Activated T-helper 1 cell treated with anti-CD3 and anti-CD28 coated beads, Interleukin-12 subunit alpha, Interleukin-12 subunit beta, Interleukin-2, Interleukin-4 antibody, amounts not matched to agents 30 ng/mL and 10 ng/mL and 1 ng/mL, durations not matched to agents 14 hours and 24 hours and 36 hours (primary cell): ENCODE measurements at regions not wholly inside any gene's neighbourhood (a gene's known extent, or its start where the extent isn't known, plus 50 kb on each side); places are given as distances from the start of the nearest gene placed in this dataset.
"Not testable (repeated sequence)": the region's sequence is repeated elsewhere in the genome, so short reads cannot be mapped to it uniquely, and the experiment has no call there.

Experiments used
- DNase-seq: peaks from one replicate; pipeline ENCODE4 v3.0.0; 2021; ENCODE audit warnings: low spot score
- H3K27ac Mint-ChIP-seq: one replicate; pipeline ENCODE4 v1.8.0; 2021; ENCODE audit warnings: mild to moderate bottlenecking, mixed read lengths
- H3K27me3 Mint-ChIP-seq: one replicate; pipeline ENCODE4 v1.8.0; 2022; ENCODE audit warnings: mild to moderate bottlenecking, moderate library complexity, mixed read lengths; ENCODE audit not compliant: insufficient read depth
- H3K36me3 Mint-ChIP-seq: one replicate; pipeline ENCODE4 v1.8.0; 2021; ENCODE audit warnings: low read depth, mixed read lengths
- H3K4me1 Mint-ChIP-seq: one replicate; pipeline ENCODE4 v1.8.0; 2021; ENCODE audit warnings: low read depth, mixed read lengths
- H3K4me3 Mint-ChIP-seq: one replicate; pipeline ENCODE4 v1.8.0; 2021; ENCODE audit warnings: mild to moderate bottlenecking, moderate library complexity, mixed read lengths
- H3K9me3 Mint-ChIP-seq: one replicate; pipeline ENCODE4 v1.8.0; 2021; ENCODE audit warnings: mixed read lengths
- intact Hi-C: fragments of 100-400 bp; cut with micrococcal nuclease; formaldehyde crosslinking; loops from one replicate; pipeline ENCODE4 v1.15.1; 2024

DNA sequence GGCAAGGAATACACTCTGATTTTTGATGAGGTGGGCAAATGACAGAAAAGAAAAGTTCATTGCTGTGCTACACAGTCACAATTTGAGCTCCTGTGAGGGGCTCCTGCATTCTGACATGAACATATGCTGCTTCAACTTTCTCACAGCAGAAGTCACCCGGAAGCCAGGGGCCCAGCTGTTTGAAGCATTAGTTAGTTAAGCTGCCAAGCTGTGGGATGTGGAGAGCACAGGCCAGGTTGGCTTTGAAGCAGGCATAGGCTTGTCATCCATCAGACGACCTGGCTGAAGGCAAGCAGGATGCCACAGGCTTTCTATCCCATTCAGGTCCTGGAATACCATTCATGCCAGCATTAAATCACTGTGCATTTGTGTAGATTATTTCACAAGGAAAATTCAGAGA, 63.1 kb downstream of the MTNR1B start:
- Mint-ChIP-seq H3K4me1 (no peaks in the 10 kb centered on the region), H3K27me3 (no peaks in the 10 kb centered on the region), H3K27ac (no peak overlapping the region), H3K36me3 (no peaks in the 10 kb centered on the region), H3K9me3 (no peaks in the 10 kb centered on the region), H3K4me3 (no peak overlapping the region)
- intact Hi-C loops = no loop called here
- DNase-seq = no peak

DNA sequence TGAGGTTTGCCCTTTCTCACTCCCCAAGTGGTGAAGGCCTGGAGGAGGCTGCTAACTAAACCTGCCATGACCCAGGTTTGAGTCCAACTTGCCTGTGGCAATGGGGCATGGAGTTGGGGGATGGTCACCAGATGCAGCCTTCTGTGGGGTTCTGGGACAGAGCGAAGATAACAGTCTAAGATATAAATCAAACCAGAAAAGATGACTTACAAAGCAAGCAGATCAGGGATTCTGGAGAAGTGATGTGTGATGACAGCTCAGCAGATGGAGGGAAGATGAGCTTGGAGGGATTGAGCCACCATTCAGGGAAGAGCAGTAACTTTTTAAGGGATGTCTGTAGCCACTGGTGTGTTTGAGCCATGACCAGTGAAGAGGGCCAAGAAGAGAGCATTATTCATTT, 63.6 kb downstream of the MTNR1B start:
- H3K27ac Mint-ChIP-seq = no peak overlapping the region
- intact Hi-C loops = no loop called here

DNA sequence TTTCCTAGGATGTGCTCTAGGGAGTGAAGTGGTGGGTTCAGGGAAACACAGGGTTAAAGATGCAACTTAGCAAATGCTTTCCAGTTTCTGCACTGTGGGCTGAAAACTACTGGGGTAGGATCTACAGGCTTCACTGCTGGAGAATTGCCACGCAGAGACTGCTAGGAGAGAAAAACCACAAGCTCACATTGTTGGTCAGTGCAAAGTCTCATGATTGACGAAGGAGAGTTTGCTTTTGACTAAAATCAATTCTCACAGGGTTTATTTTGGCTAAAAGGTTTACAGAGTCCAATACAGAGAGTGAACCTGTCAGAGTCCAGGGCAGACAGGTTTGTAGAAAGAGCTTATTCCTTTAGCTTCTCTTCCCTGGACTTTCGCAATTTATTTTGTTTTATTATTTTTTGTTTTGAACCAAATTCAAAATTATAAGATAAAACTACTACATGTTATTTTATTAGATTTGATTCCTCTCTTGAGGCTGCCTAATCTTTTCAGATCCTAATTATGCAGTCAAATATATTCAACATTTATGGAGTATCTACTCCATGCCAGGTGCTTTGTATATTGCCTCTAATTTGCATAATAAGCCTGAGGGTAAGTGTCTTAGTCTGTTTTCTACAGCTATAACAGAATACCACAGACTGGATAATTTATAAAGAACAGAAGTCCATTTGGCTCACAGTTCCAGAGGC, 64.7 kb downstream of the MTNR1B start:
- Mint-ChIP-seq H3K9me3 (no peaks in the 10 kb centered on the region), H3K36me3 (no peaks in the 10 kb centered on the region), H3K27ac (no peak overlapping the region), H3K27me3 (no peaks in the 10 kb centered on the region), H3K4me1 (no peaks in the 10 kb centered on the region), H3K4me3 (no peak overlapping the region)
- intact Hi-C loops = no loop called here
- no peak for DNase-seq

More for the DNA sequence above, 63.6 kb downstream of the MTNR1B start:
- Mint-ChIP-seq H3K4me1 (no peaks in the 10 kb centered on the region), H3K36me3 (no peaks in the 10 kb centered on the region), H3K27me3 (no peaks in the 10 kb centered on the region), H3K4me3 (no peak overlapping the region), H3K9me3 (no peaks in the 10 kb centered on the region)
- DNase-seq = no peak

- H3K36me3 Mint-ChIP-seq = no peaks in the 10 kb centered on the region
- no peak overlapping the region for H3K4me3 Mint-ChIP-seq
- no peak overlapping the region for H3K27ac Mint-ChIP-seq
- no peak for DNase-seq
- intact Hi-C loops = no loop called here
- H3K4me1 Mint-ChIP-seq = no peaks in the 10 kb centered on the region
- no peaks in the 10 kb centered on the region for H3K9me3 Mint-ChIP-seq
- H3K27me3 Mint-ChIP-seq = no peaks in the 10 kb centered on the region
These were observed 65.2 kb downstream of the MTNR1B start for GRCh38 chr11:93034723-93035039.

DNA sequence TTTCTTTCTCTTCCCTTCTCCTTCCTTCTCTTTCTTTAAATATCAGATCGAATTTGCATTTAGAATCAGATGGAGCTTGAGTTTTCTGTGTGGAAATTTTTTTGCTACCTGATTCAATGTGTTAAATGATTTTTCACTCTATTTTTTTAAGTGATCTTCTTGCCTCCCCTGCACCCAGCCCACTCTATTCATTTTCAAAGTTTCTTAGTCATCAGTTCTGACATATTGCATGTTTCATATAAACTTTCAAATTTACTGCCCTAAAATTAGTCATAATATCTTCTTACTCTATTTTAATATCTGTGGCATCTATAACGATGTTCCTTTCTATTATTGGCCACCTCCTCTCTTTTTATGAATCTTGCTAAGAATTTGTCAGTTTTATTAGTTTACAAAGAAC, 69.1 kb downstream of the MTNR1B start:
- no peak for DNase-seq
- intact Hi-C loops = no loop called here

GRCh38 chr11:93039531-93040240, 70.2 kb downstream of the MTNR1B start:
- intact Hi-C loops = no loop called here
- Mint-ChIP-seq H3K9me3 (no peaks in the 10 kb centered on the region), H3K27me3 (no peaks in the 10 kb centered on the region), H3K4me1 (no peaks in the 10 kb centered on the region), H3K36me3 (no peaks in the 10 kb centered on the region), H3K4me3 (no peak overlapping the region), H3K27ac (no peak overlapping the region)
- no peak for DNase-seq

More for the DNA sequence above, 69.1 kb downstream of the MTNR1B start:
- no peaks in the 10 kb centered on the region for H3K36me3 Mint-ChIP-seq
- no peak overlapping the region for H3K27ac Mint-ChIP-seq
- no peaks in the 10 kb centered on the region for H3K9me3 Mint-ChIP-seq
- H3K4me3 Mint-ChIP-seq = no peak overlapping the region
- H3K4me1 Mint-ChIP-seq = no peaks in the 10 kb centered on the region
- no peaks in the 10 kb centered on the region for H3K27me3 Mint-ChIP-seq

GRCh38 chr11:93041682-93042081, 72.2 kb downstream of the MTNR1B start:
- no peaks in the 10 kb centered on the region for H3K36me3 Mint-ChIP-seq
- intact Hi-C loops = no loop called here

DNA sequence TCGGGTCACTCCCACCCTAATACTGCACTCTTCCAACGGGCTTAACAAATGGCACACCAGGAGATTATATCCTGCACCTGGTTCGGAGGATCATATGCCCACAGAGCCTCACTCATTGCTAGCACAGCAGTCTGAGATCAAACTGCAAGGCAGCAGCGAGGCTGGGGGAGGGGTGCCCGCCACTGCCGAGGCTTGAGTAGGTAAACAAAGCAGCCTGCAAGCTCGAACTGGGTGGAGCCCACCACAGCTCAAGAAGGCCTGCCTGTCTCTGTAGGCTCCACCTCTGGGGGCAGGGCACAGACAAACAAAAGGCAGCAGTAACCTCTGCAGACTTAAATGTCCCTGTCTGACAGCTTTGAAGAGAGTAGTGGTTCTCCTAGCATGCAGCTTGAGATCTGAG, 73.7 kb downstream of the MTNR1B start:
- DNase-seq, H3K4me1 Mint-ChIP-seq, H3K36me3 Mint-ChIP-seq, H3K9me3 Mint-ChIP-seq, intact Hi-C loops, H3K4me3 Mint-ChIP-seq, H3K27me3 Mint-ChIP-seq, H3K27ac Mint-ChIP-seq: not testable (repeated sequence)

More at GRCh38 chr11:93041682-93042081, 72.2 kb downstream of the MTNR1B start:
- no peaks in the 10 kb centered on the region for H3K4me1 Mint-ChIP-seq
- H3K27me3 Mint-ChIP-seq = no peaks in the 10 kb centered on the region
- no peaks in the 10 kb centered on the region for H3K9me3 Mint-ChIP-seq
- no peak overlapping the region for H3K27ac Mint-ChIP-seq
- no peak overlapping the region for H3K4me3 Mint-ChIP-seq
- no peak for DNase-seq

GRCh38 chr11:93049740-93050139, 80.3 kb downstream of the MTNR1B start:
- no peaks in the 10 kb centered on the region for H3K9me3 Mint-ChIP-seq
- H3K27ac Mint-ChIP-seq = no peak overlapping the region
- H3K4me1 Mint-ChIP-seq = peaks cover 5% of the 10 kb centered on the region
- intact Hi-C loops = no loop called here
- H3K4me3 Mint-ChIP-seq = no peak overlapping the region
- H3K36me3 Mint-ChIP-seq = no peaks in the 10 kb centered on the region
- no peak for DNase-seq
- H3K27me3 Mint-ChIP-seq = no peaks in the 10 kb centered on the region

DNA sequence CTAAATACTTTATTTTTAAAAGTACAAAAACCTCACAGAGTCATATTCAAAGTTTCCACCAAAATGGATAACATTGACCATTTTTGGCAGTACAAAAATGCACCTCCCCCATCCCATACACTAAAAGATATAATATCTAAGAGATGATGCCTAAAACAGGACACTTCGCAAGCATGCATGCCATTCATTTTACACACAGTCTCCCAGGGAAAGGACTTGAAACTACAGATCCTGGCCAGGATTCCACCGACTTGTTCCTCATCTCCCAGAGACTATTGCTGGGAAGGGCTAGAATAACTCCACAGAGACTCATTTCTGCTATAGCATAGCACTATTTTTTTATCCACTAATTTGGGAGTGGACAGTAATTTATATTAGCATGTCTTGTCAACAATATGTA, 81.7 kb downstream of the MTNR1B start:
- no peak for DNase-seq
- intact Hi-C loops = no loop called here
- Mint-ChIP-seq H3K27me3 (no peaks in the 10 kb centered on the region), H3K27ac (no peak overlapping the region), H3K4me1 (peaks cover 11% of the 10 kb centered on the region), H3K36me3 (no peaks in the 10 kb centered on the region), H3K9me3 (no peaks in the 10 kb centered on the region), H3K4me3 (no peak overlapping the region)

DNA sequence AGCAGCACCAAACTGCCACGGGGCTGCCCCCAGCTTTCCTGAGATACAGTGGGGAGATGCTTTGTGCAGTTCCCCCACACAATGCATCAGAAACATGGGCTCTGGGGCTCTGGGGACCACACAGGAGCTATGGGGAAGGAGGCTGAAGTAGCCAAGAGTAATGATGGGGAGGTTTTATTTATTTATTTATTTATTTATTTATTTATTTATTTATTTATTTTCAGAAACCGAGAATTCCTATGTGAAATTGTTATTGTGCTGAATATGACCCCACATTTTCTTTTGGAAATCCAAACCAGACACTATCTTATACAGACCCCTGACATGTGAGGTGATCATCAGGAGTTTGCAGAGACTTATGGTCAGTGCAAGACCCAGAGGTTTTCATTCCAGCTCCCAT, 84.4 kb downstream of the MTNR1B start:
- DNase-seq = no peak
- no peak overlapping the region for H3K27ac Mint-ChIP-seq
- no peak overlapping the region for H3K4me3 Mint-ChIP-seq
- H3K9me3 Mint-ChIP-seq = no peaks in the 10 kb centered on the region
- intact Hi-C loops = no loop called here
- peaks cover 11% of the 10 kb centered on the region for H3K4me1 Mint-ChIP-seq
- H3K36me3 Mint-ChIP-seq = no peaks in the 10 kb centered on the region
- H3K27me3 Mint-ChIP-seq = no peaks in the 10 kb centered on the region

GRCh38 chr11:93054279-93054678, 84.8 kb downstream of the MTNR1B start:
- Mint-ChIP-seq H3K4me1 (peaks cover 11% of the 10 kb centered on the region), H3K4me3 (no peak overlapping the region), H3K9me3 (no peaks in the 10 kb centered on the region), H3K27ac (no peak overlapping the region), H3K27me3 (no peaks in the 10 kb centered on the region), H3K36me3 (no peaks in the 10 kb centered on the region)
- intact Hi-C loops = no loop called here
- no peak for DNase-seq

DNA sequence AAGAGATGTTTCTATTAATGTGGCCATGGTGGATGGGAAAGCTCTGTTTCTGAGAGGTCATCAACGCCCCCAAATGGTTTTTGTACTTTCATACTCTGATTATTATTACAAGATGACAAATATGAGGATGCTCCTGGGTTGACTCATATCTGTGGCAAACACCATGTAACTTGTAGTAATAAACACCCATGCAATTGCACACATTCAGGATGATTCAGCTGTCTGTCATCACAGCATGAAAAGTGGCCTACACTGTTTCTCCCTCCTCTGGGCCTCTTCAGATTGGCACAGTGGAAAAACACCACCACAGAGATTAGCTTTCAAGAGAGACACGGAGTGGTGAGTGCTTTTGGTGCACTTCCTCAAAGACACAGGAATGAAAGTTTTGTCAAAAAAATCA, 85.4 kb downstream of the MTNR1B start:
- no peaks in the 10 kb centered on the region for H3K36me3 Mint-ChIP-seq
- DNase-seq = no peak
- H3K4me1 Mint-ChIP-seq = peaks cover 11% of the 10 kb centered on the region
- H3K27me3 Mint-ChIP-seq = no peaks in the 10 kb centered on the region
- H3K4me3 Mint-ChIP-seq = no peak overlapping the region
- H3K27ac Mint-ChIP-seq = peak overlapping the region; percentile 71
- H3K9me3 Mint-ChIP-seq = no peaks in the 10 kb centered on the region
- intact Hi-C loops = loop anchor here (1.0 kb wide), 2 partner anchors 24 to 142 kb away; partner anchors contain the start of gene SLC36A4
